HK-2 (cell line): ENCODE measurements at regions not wholly inside any gene's neighbourhood (a gene's known extent, or its start where the extent isn't known, plus 50 kb on each side); places are given as distances from the start of the nearest gene placed in this dataset.

Experiments
- DNase-seq: peaks from one replicate; pipeline ENCODE4 v3.0.0-alpha.2; 2018; ENCODE audit not compliant: unreplicated experiment

GRCh38 chr2:200212862-200213425, 93.5 kb upstream of the SPATS2L start:
- DNase-seq, result no peak

DNA sequence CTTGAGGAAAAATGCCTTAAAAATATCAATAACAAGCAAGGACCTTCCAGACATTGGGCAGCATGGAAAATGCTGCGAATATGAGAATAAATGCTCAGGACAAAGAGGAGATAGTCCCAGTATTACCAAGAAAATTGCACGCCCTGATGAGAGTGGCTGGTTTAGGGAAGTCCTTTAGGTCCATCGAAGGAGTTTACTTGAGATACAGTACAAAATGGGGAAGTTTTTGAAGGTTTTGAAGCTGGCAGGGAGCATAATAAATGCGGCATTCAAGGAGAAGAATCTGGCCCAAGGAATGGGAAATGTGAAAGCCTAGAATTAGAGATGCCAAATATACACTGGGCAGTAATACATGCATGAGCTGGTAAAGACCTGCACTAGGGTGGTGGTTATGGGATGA, 90.2 kb upstream of the SPATS2L start:
- no peak for DNase-seq

DNA sequence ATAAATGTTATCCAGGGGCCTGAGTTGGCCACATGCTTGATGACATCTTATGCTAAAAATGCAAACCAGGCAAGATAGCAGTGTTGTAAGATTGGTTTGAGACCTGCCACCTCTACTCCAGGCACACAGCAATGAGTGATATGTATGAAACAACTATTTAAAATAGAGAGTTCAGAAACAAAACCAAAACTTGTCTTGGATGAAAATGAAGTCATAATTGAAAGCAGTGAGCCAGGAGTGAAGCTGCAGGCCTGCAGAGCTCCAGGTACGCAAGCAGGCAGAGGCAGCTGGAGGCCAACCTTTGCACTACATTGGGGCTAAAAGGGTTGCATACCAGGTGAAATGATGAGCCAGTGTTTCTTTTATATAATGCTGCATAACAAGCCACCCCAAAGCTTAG, 89.2 kb upstream of the SPATS2L start:
- no peak for DNase-seq

GRCh38 chr2:200218645-200219044, 87.8 kb upstream of the SPATS2L start:
- DNase-seq, result no peak

- DNase-seq, result no peak
These were observed 87.0 kb upstream of the SPATS2L start for GRCh38 chr2:200219309-200220113.

DNA sequence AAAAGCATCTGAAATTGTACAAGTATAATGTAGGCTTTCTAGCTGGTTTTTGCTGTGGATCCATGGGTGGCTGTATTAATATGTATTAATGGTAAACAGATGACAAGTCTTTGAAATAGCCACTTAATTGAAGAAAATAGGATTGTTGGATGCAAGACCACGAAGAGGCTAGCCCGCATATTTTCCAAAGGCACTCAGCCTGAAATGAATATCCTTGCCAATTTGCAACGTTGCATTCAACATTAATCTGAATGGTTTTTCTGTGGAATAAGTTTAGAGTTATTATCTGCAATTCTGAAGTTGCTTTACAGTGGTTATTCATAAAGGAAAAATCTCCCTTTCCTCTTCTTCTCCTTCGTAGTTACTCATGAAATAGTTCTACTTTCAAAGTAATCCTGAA, 86.2 kb upstream of the SPATS2L start:
- DNase-seq, result no peak

DNA sequence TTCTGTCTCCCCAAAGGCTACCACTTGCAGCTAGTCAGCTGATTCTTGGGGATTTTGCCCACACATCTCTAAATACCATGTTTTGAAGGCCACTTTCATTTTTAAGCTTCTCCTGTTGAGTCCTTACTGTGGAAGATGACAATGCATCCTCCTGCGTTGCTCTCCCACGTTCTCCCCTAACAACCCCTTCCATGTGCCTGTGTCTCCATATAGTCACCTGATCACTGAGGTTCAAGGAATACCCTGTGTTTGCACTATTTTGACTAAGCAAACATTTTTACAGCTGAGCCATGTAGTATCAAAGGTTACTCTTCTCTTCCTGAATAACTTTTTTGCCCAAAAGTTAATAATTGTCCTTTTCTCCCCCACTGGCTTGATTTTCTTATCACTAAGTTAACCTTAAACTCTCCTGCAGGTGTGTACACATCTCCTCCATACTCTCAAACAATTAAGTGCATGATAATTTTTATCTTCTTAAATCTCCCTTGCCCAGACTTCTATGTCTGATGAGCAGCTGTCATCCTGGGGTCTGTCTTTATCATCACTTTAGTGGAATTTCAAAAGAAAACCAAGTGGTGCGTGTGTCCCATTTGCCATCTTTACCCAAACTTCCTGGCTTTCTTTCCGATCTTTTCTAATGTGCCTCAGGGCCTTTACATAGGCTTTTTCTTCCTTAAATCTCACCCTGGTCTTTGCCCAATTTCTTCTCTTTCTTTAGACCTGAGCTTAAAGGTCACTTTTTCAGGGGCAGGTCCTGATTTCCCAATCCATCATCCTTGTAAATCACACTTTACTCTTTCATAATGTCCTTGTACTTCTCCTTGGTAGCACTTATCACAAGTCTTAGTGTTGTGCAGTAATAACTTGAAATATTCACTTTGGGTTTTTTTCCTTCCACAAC, 85.2 kb upstream of the SPATS2L start:
- no peak for DNase-seq

DNA sequence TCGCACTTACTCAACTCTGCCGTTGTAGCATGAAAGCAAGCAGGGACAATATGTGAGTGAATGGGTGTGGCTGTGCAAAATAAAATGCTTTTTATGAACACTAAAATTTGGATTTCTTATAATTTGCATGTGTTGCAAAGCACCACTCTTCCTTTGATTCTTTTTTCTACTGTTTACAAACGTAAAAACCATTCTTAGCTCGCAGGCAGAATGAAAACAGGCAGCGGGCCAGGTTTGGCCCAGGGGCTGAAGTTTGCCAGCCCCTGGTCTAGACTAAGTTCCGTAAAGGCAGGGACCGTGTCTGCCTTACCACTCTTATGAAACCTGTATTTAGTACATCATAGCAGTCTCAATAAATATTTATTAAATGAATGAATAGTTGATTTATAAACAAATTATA, 83.7 kb upstream of the SPATS2L start:
- no peak for DNase-seq

DNA sequence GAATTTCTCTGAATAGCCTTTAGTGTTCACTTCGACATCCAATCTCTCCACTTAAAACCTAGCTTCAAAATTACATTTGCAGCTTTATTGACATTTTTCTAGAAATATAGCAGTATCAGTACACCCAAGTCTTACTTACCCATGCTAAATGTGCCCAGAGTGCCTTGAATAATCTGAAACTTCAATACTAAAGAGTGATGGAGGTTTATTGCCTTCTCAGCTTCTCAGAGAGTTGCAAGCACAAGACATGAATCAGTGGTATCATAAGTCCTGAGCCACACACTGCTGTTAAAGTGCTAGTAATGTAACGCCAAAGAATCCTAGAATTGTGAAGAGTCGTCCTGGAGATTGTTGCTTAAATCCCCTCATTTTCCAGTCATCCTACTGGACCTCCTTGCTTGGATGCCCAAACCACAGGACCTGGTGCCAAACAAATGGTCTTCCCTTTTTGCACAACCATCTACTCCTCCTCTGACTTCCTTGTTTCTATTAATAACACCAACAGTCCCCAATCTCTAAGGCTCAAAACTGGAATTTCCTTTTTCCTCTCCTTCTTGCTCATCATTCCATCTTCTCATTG, 83.2 kb upstream of the SPATS2L start:
- no peak for DNase-seq

- DNase-seq, result no peak
These were observed 80.5 kb upstream of the SPATS2L start for GRCh38 chr2:200225951-200226350.

DNA sequence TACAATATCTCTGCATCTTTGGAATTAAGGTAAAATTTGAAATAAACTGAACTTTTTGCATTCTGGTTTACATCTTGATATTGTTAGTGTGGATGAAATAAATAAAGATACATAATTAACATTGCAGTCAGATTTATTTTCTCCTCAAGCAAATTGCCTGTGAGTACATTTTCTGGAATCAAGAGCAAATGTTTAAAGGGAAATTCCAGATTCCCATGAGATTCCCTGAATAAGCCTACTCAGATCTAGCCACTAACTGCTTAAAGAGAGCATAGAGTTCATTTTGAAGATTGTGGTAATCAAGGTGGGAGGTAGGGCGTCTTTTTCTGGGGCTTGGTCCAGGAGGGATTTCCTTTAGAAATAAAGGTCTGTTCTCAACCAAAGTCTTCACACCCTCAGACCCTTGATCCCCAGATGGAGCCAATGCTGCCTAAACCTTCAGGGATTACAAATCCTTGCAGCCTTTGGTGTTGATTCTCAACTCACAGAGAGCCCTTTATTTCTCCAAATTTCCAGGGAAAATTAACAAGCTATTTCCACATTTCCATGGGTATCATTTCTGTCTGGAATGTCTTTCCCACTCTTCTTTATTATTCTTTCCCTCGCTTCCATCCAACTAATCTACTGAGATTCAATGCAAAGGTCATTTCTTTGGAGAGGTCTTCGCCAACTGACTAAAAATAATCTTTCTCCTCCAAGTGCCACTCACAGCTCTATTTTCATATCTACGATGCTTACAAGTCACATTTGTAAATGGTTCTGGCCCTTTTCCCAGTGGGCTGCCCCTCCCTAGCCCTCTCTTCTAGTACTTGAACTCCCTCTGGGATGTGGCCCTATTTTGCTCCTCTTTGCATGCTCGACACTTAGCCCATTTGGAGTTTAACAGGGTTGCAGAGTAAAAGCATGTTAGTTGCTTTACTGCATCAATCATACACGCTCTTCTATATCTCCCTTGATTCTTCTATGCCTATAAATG, 79.8 kb upstream of the SPATS2L start:
- DNase-seq, result no peak

DNA sequence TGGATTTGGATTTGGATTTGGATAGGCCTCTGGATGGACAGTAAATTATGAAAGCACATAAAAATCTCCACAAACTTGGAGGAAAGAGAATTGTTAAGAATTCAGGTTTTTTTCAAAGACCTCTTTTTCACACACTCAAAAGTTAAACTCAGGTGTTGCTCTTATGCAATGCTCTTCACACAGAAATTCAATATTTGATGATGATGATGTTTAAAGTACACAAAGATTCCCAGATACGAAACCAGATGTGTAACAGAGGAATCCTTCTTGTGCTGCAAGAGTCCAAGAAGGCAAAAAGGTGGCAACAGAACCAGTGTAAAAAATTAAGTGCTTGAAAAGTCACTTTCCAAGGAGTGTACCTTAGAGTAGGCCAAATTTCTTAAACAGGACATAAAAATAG, 75.8 kb upstream of the SPATS2L start:
- DNase-seq, result no peak

GRCh38 chr2:200235533-200235932, 71.0 kb upstream of the SPATS2L start:
- no peak for DNase-seq

- DNase-seq, result no peak
These were observed 67.3 kb upstream of the SPATS2L start for GRCh38 chr2:200239216-200239615.

DNA sequence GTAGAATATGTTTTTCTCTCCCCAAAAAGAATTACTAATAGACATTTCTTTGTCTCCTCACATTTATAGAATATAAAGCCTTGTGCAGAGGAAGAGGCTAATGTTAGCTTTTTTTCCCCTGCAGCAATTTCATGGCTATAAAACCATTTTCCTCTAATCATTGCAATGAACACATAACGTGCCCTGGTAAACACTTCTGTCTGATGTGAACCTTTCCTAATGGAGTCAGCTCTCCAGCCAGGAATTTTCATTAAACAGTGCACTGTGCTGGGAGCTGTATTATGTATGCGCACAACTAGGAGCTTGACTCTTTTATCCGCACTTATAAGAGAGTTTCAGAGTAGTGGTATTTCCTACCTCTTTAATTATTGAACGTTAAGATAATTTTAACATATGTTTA, 63.9 kb upstream of the SPATS2L start:
- no peak for DNase-seq

DNA sequence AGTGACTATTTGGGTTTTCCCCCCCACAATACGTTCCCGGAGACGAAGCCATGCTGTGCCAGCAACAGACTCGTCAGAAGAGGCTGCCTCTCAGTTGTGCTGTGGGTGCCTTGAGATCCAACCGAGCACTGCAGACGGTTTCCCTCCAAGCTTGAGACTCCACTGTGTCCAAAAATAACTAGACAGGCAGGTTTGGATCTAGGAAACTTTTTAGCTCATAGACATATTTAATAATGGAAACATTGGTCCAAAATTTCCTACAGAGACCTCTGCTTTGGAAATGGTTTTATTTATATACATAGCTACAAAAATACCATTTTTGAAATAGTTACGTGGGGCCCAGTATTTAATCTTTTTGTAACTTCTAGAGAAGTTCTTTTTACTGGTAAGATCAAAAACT, 63.1 kb upstream of the SPATS2L start:
- DNase-seq, result no peak

GRCh38 chr2:200244111-200244510, 62.4 kb upstream of the SPATS2L start:
- no peak for DNase-seq

DNA sequence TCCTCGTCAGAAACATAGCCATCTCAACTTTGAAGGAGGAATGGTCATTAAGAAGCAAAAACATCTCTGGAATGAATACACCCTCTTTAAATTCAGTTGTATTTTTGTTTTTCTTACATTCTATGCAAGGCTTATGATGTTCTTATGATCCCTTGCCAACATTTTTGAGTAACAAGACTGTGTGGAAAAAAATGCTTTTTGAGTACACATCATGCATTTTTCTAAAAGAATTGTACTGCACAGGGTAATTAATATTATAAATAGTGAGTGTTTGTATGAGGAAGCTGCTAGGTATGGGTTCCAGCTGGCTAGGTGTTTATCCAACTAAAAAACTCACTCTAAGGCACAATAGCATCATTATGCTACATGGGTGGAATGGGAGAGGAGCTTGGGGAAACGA, 59.0 kb upstream of the SPATS2L start:
- DNase-seq, result no peak

DNA sequence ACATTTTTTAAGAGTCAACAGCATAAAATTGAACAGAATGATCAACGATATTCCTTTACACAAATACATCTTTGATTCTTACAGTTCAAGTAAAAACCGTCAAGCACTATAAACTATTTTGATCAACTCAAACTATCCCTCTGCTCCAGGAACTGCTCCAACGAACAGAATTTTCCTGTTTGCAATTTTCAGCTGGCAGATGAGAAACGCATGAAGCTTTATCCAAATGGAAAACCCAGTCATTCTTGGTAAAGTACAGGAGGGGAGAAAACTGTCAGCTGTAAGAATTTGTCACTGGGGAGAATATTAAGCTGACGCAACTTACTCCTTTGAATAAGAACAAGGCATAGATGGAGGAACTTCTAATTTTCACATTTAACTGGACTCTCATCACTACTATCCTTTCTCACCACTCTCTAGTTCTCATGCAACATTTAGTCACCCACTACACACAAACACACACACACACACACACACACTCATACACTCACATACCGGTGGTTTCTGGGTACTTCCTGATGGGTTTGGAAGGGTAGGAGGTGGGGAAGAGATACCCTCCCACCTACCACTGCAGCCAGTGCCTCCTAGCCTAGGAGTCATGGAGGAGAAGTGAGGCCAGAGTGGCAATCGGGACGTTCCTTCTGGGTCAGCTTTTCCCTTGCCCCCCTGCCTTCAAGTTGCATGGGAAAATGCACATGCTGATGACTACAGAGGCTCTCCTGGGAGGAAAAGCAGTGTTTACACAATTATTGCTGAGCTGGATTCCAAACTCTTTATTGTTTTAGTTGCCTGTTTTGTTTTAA, 54.0 kb upstream of the SPATS2L start:
- DNase-seq, result peak; percentile 17

GRCh38 chr2:200253639-200254038, 52.9 kb upstream of the SPATS2L start:
- no peak for DNase-seq
